Right lobe of liver (tissue), 6 donors: ENCODE measurements at regions not wholly inside any gene's neighbourhood (a gene's known extent, or its start where the extent isn't known, plus 50 kb on each side); places are given as distances from the start of the nearest gene placed in this dataset.

Source experiments
- ATAC-seq, 4 donors: fragments of 200-7000 bp; cut with Tn5 transposase; one replicate each; pipeline ENCODE4 v1.9.1; 2020; ENCODE audit warnings: mild to moderate bottlenecking in 4 of 4, moderate library complexity in 4 of 4
- DNase-seq, 3 donors: peaks; one replicate each; pipeline ENCODE4 v3.0.0-alpha.2; 2020
- H3K27ac ChIP-seq, 3 donors: fragments of 200-600 bp; one replicate each; pipeline ENCODE4 v1.8.0; 2022
- H3K27me3 ChIP-seq, 2 donors: fragments of 200-600 bp; one replicate each; pipeline ENCODE4 v1.8.0; 2022
- H3K36me3 ChIP-seq, 4 donors: fragments of 200-600 bp; sonication (generic) in 1 of 4; one replicate each; pipeline versions ENCODE4 v1.5.1 to v1.8.0; 2017 to 2022; ENCODE audit warnings: control low read depth in 1 of 4
- H3K4me1 ChIP-seq, 4 donors: fragments of 200-600 bp; sonication (generic) in 1 of 4; one replicate each; pipeline versions ENCODE4 v1.5.1 to v1.8.0; 2017 to 2022; ENCODE audit warnings: control low read depth in 1 of 4
- H3K4me3 ChIP-seq, 3 donors: fragments of 200-600 bp; one replicate each; pipeline ENCODE4 v1.8.0; 2022
- H3K9me3 ChIP-seq, 4 donors: fragments of 200-600 bp; sonication (generic) in 1 of 4; one replicate each; pipeline versions ENCODE4 v1.5.1 to v1.8.0; 2017 to 2022; ENCODE audit warnings: control low read depth in 1 of 4
- POLR2A ChIP-seq: fragments of 450-650 bp; IDR thresholded peaks from one replicate; pipeline ENCODE4 v1.6.1; 2017; ENCODE audit warnings: antibody characterized with exemption, mild to moderate bottlenecking
- WGBS: methylation state at CpG from one replicate; pipeline ENCODE4 v1.1.6; 2018; ENCODE audit warnings: low coverage, low lambda C conversion rate; ENCODE audit not compliant: insufficient coverage; ENCODE audit errors: missing lambda C conversion rate; 5-methylcytosine and 5-hydroxymethylcytosine counted together
- intact Hi-C, 2 donors: fragments of 100-400 bp; cut with DNase I; formaldehyde crosslinking; loops; one replicate each; pipeline versions ENCODE4 v1.11.2 to v1.14.1; 2022
- TF ChIP-seq, protein P1 (sequence below), 4 donors: fragments of 200-600 bp in 3 of 4; fragments of 450-650 bp in 1 of 4; IDR thresholded peaks; one replicate each; pipeline versions ENCODE4 v1.5.1 to v1.8.0; 2016 to 2022; ENCODE audit warnings: antibody characterized with exemption in 4 of 4, mild to moderate bottlenecking in 2 of 4
- donor health status: DM: no; HTN: yes; CAD: no.
- donor health status: DM: no; HTN: no; CAD: no.
- donor health status: DM: no; HTN: no; CAD: no.
- donor health status: DM: no; HTN: yes; CAD: no.
- donor health status: DM: no; HTN: yes; CAD: no.

DNA sequence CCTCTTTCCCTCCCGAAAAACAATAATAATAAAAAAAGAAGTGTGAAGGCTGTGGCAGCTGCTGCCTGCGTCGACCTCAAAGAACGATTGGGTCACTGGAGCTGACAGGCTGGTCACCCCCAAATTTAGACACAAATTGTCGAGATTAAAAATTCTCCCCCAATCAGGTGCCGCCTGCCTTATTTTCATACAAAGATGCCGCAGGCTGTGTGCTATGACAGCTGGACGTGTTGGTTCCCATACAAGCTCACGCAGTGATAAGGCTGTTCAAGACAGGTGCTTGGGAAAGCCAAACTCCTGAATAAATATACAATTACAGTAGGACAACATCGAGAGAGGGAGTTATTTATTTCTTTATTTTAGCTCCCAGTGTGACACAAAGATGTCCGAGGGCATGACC is 1041.8 kb downstream of the VRK1 start:
- 79% methylated on average over 7 of the region's 11 CpGs for WGBS
- H3K9me3 ChIP-seq: no peaks in the 10 kb centered on the region
- no peak for ATAC-seq

DNA sequence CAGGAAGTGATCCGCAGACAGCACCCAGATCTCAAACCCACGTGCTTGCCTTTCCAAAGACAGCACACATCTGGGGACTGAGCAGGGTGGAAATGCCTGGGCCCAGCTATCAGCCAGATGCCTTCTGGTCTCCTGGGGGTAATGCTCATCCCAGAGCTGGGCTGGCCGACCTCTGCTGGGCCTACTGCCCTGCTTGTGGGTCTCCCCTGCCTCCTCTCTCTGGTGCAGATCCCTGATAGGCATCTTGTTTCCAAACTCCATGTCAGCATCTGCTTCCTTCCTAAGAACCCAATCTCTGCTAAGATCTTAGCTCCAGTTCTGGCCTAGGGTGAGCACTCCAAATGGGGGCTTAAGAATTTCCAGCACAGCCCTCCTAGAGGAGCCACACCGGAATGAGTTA is 1043.0 kb downstream of the VRK1 start:
- no peak for TF ChIP-seq POLR2A
- TF ChIP-seq, protein P1, sequence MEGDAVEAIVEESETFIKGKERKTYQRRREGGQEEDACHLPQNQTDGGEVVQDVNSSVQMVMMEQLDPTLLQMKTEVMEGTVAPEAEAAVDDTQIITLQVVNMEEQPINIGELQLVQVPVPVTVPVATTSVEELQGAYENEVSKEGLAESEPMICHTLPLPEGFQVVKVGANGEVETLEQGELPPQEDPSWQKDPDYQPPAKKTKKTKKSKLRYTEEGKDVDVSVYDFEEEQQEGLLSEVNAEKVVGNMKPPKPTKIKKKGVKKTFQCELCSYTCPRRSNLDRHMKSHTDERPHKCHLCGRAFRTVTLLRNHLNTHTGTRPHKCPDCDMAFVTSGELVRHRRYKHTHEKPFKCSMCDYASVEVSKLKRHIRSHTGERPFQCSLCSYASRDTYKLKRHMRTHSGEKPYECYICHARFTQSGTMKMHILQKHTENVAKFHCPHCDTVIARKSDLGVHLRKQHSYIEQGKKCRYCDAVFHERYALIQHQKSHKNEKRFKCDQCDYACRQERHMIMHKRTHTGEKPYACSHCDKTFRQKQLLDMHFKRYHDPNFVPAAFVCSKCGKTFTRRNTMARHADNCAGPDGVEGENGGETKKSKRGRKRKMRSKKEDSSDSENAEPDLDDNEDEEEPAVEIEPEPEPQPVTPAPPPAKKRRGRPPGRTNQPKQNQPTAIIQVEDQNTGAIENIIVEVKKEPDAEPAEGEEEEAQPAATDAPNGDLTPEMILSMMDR (IDR thresholded peaks at IDR 0.05): no peak
- Histone ChIP-seq H3K4me1 (no peaks in the 10 kb centered on the region), H3K27me3 (no peaks in the 10 kb centered on the region), H3K9me3 (no peaks in the 10 kb centered on the region), H3K36me3 (no peaks in the 10 kb centered on the region), H3K4me3 (no peak overlapping the region), H3K27ac (no peak overlapping the region)
- intact Hi-C loops: no loop called here
- ATAC-seq (no peak), DNase-seq (no peak)
- 29% methylated on average over 2 of the region's 4 CpGs for WGBS

More for the DNA sequence above, 1041.8 kb downstream of the VRK1 start:
- H3K4me1 ChIP-seq: no peaks in the 10 kb centered on the region
- TF ChIP-seq, protein P1 (IDR thresholded peaks at IDR 0.05): no peak
- no peak for TF ChIP-seq POLR2A
- H3K36me3 ChIP-seq: no peaks in the 10 kb centered on the region
- no peak for DNase-seq
- intact Hi-C loops: no loop called here
- no peaks in the 10 kb centered on the region for H3K27me3 ChIP-seq
- H3K4me3 ChIP-seq: no peak overlapping the region
- H3K27ac ChIP-seq: no peak overlapping the region

DNA sequence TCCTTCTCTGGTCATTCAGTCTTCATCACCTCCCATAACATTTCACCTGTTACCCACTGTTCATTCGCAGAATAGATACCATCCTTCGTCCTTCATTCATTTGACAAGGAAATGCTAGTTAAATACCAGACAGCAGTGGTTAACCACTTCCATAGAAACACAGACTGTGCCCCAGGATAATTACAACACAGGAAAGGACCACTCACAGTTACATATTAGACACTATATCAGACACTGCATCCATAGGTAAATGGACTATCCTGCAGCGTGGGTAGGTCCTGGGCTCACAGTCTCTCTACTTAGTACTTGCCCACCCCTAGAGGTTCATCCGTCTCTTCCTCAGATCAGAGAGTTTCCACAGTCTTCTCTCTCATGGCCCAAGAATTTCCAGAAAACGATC is 1044.6 kb downstream of the VRK1 start:
- TF ChIP-seq, protein P1 (IDR thresholded peaks at IDR 0.05): no peak
- no peak for TF ChIP-seq POLR2A
- intact Hi-C loops: no loop called here
- DNase-seq (no peak), ATAC-seq (no peak)
- Histone ChIP-seq H3K9me3 (no peaks in the 10 kb centered on the region), H3K4me1 (no peaks in the 10 kb centered on the region), H3K27me3 (no peaks in the 10 kb centered on the region), H3K4me3 (no peak overlapping the region), H3K27ac (no peak overlapping the region), H3K36me3 (no peaks in the 10 kb centered on the region)
- WGBS: 46% methylated on average over 5 of the region's 5 CpGs

DNA sequence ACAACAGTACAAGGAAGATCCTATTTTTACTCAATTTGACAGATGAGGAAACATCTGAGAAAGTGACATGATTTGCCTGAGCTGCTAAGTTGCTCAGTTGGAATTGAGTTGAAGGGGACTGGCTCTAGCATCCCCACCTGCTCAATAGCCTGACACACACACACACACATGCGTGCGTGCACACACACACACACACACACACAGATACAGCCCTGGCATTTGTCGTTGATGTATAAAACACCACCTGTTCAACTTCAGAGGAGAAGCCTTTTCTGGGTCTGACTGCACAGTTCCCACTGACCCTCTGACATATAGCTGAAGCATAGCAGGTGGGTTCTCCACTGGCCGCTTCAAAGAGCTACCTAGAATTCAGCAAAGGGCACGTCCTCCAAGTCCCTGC is 1045.9 kb downstream of the VRK1 start:
- ATAC-seq (no peak), DNase-seq (no peak)
- H3K27me3 ChIP-seq: no peaks in the 10 kb centered on the region
- intact Hi-C loops: no loop called here
- no peak overlapping the region for H3K4me3 ChIP-seq
- peaks cover 0 to 3% (median 0%) of the 10 kb centered on the region in 4 donors for H3K4me1 ChIP-seq
- TF ChIP-seq POLR2A: no peak
- TF ChIP-seq, protein P1 (IDR thresholded peaks at IDR 0.05): no peak
- no peak overlapping the region for H3K27ac ChIP-seq
- H3K9me3 ChIP-seq: no peaks in the 10 kb centered on the region
- no peaks in the 10 kb centered on the region for H3K36me3 ChIP-seq
- 35% methylated on average over 3 of the region's 5 CpGs for WGBS

DNA sequence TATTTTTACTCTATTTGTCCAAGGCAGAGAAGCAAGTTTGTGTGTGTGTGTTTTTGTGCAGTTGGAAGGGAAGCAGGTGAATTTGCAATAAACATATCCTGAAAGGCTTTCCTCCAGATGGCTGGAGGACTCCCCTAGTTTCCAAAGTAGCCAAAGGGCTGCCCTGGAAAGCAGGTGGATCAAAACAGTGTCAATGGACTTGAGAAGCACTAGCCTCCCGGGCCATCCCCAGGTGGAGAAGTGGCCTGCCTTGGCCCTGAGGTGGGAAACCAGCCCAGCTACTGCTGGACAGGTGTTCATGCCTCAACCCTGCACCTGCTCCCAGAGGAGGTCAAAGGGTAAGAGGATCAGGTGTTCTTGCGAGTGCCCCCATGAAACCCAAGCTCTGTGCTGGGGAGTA is 1046.9 kb downstream of the VRK1 start:
- Histone ChIP-seq H3K4me3 (no peak overlapping the region), H3K27ac (no peak overlapping the region), H3K36me3 (no peaks in the 10 kb centered on the region), H3K9me3 (no peaks in the 10 kb centered on the region), H3K27me3 (no peaks in the 10 kb centered on the region), H3K4me1 (peaks cover 0 to 9% (median 0%) of the 10 kb centered on the region in 4 donors)
- intact Hi-C loops: no loop called here
- ATAC-seq (no peak), DNase-seq (no peak)
- WGBS: 17% methylated on average over 1 of the region's 2 CpGs
- TF ChIP-seq POLR2A: no peak
- TF ChIP-seq, protein P1 (IDR thresholded peaks at IDR 0.05): no peak
